OCI-LY3 (cell line): ENCODE measurements at regions not wholly inside any gene's neighbourhood (a gene's known extent, or its start where the extent isn't known, plus 50 kb on each side); places are given as distances from the start of the nearest gene placed in this dataset.

Source experiments
- EZH2phosphoT487 ChIP-seq: fragments of 200-600 bp; shearing (Covaris generic); IDR thresholded peaks from 2 replicates; pipeline ENCODE4 v1.6.1; 2018; ENCODE audit warnings: antibody characterized with exemption, mixed run types, low read depth
- TF ChIP-seq, protein P1 (sequence below): fragments of 200-600, 300-600 bp; sonication (generic); IDR thresholded peaks from 2 replicates; pipeline ENCODE4 v1.5.1; 2014; ENCODE audit warnings: antibody characterized with exemption, low read length, low read depth

DNA sequence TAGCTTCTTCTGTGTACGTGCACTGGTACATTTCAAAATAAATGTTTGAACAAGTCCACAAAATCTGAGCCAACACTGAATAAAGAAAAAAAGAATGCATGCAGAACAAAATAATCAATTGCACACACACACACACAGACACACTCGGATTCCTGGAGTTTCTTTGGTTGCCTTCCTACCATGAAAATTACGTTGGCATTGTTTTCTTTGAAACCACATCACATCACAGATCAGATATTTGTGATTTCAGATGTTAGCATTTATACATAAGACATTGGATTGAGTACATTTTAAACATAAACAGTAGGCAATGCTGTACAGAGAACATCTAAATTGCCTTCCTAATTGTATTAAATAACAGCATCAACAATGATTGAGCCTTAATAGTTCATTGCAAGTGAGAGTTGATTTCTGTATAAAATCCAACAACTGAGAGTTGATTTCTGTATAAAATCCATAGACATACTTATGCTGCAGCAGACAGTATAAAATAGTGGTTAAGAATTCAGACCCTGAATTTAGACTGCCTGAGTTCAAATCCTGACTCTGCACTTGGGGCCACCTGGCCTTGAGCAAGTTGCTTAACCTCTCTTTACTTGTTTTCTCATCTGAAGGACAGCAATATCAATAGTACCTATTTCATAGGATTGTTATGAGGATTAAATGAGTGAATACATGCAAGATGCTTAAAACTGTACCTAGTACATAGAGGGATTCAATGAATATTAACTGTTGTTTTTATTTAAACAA is 101.7 kb upstream of the IFNE start:
- TF ChIP-seq, protein P1, sequence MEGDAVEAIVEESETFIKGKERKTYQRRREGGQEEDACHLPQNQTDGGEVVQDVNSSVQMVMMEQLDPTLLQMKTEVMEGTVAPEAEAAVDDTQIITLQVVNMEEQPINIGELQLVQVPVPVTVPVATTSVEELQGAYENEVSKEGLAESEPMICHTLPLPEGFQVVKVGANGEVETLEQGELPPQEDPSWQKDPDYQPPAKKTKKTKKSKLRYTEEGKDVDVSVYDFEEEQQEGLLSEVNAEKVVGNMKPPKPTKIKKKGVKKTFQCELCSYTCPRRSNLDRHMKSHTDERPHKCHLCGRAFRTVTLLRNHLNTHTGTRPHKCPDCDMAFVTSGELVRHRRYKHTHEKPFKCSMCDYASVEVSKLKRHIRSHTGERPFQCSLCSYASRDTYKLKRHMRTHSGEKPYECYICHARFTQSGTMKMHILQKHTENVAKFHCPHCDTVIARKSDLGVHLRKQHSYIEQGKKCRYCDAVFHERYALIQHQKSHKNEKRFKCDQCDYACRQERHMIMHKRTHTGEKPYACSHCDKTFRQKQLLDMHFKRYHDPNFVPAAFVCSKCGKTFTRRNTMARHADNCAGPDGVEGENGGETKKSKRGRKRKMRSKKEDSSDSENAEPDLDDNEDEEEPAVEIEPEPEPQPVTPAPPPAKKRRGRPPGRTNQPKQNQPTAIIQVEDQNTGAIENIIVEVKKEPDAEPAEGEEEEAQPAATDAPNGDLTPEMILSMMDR = no peak
- TF ChIP-seq EZH2phosphoT487 = no peak
